ENCODE measurements at regions not wholly inside any gene's neighbourhood (a gene's known extent, or its start where the extent isn't known, plus 50 kb on each side); places are given as distances from the start of the nearest gene placed in this dataset.

DNA sequence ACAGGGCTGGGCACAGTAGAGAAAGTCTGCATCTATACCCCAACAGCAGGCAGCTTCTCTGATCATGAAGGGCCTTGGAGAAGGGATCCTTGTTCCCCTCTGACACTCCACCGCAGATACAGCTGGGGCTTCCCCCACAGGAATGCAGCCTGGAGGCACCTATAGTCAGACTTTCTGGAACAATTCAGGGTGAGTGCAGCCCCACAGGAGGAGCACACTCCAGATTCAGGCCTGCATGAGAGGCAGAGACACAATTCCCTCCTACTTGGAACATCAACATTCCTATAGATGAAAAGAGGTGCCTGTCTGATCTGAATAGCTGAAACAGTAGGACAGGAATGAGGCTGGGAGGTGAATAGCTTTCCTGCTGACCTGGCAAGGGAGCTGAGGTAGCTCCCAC lies 1298.0 kb upstream of the CNTN5 start:
- no peaks in the 10 kb centered on the region for H3K4me1 Mint-ChIP-seq (ENCODE audit: unreplicated experiment)
- no peak for DNase-seq (ENCODE audit: low spot score)
- no peaks in the 10 kb centered on the region for H3K9me3 Mint-ChIP-seq (ENCODE audit: unreplicated experiment)
- no peaks in the 10 kb centered on the region for H3K36me3 Mint-ChIP-seq (ENCODE audit: low read depth, unreplicated experiment)
- no peak overlapping the region for H3K4me3 Mint-ChIP-seq (ENCODE audit: unreplicated experiment)
- H3K27ac Mint-ChIP-seq (ENCODE audit: unreplicated experiment): no peak overlapping the region
- no peak for TF ChIP-seq CTCF (IDR thresholded peaks at IDR 0.05; ENCODE audit: unreplicated experiment)
- no peaks in the 10 kb centered on the region for H3K27me3 Mint-ChIP-seq (ENCODE audit: unreplicated experiment)

DNA sequence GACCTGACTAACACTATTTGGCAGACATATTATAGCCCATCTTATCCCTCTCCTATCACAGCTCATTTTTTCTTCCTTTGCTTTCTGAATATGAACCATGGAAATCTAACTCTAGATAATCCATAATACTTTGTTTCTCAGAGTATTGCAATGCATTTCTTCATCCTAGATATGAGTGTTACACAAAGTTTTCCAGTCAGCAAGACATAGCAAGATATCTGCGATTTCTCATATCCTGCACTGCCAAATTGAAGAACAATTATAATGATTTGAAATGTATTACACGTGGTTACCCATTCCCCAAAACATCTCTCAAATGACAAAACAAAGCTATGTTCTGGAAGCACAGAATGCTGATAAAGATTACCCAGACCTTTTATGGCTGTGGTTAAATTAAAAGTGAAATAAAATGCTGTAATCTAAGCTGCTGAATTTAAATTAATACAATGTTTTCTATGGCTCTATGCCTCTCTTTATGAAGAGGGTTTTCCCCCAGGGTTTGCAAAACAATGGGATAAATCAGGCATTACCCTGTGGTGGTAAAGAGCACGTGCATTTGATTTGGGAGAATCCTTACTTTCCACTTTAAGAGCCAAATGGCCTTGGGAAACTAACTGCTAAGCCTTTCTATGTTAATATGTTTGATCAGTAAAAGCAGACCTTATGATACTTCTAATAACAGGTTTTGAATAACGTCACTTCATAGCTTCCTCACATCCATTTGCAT lies 1291.0 kb upstream of the CNTN5 start:
- DNase-seq (ENCODE audit: low spot score): no peak

DNA sequence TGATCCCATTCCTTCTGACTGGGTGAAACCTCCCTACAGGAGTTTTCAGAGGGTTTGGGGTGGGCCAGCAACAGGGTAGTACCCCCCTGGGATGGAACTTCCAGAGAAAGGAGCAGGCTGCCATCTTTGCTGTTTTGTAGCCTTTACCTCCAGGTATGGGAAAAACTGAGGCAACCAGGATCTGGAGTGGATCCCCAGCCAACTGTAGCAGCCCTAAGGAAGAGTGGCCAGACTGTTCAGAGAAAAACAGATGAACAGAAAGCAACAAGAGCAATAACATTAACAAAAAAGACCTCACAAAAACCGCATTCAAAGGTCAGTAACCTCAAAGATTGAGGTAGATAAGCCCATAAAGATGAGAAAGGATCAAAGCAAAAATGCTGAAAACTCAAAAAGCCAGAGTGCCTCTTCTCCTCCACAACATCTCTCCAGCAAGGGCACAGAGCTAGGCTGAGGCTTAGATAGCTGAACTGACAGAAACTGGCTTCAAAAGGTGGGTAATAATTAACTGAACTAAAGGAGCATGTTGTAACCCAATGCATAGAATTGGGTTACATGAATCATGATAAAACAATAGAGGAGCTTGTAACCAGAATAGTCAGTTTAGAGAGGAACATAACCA lies 1288.6 kb upstream of the CNTN5 start:
- H3K4me3 Mint-ChIP-seq (ENCODE audit: unreplicated experiment): no peak overlapping the region
- H3K36me3 Mint-ChIP-seq (ENCODE audit: low read depth, unreplicated experiment): no peaks in the 10 kb centered on the region
- no peaks in the 10 kb centered on the region for H3K9me3 Mint-ChIP-seq (ENCODE audit: unreplicated experiment)
- H3K27ac Mint-ChIP-seq (ENCODE audit: unreplicated experiment): no peak overlapping the region
- no peak for TF ChIP-seq CTCF (IDR thresholded peaks at IDR 0.05; ENCODE audit: unreplicated experiment)
- no peaks in the 10 kb centered on the region for H3K4me1 Mint-ChIP-seq (ENCODE audit: unreplicated experiment)
- DNase-seq (ENCODE audit: low spot score): no peak
- no peaks in the 10 kb centered on the region for H3K27me3 Mint-ChIP-seq (ENCODE audit: unreplicated experiment)

More for the DNA sequence above, 1291.0 kb upstream of the CNTN5 start:
- no peaks in the 10 kb centered on the region for H3K36me3 Mint-ChIP-seq (ENCODE audit: low read depth, unreplicated experiment)
- no peak for TF ChIP-seq CTCF (IDR thresholded peaks at IDR 0.05; ENCODE audit: unreplicated experiment)
- H3K27me3 Mint-ChIP-seq (ENCODE audit: unreplicated experiment): no peaks in the 10 kb centered on the region
- no peaks in the 10 kb centered on the region for H3K9me3 Mint-ChIP-seq (ENCODE audit: unreplicated experiment)
- H3K4me3 Mint-ChIP-seq (ENCODE audit: unreplicated experiment): no peak overlapping the region
- H3K27ac Mint-ChIP-seq (ENCODE audit: unreplicated experiment): no peak overlapping the region
- no peaks in the 10 kb centered on the region for H3K4me1 Mint-ChIP-seq (ENCODE audit: unreplicated experiment)

DNA sequence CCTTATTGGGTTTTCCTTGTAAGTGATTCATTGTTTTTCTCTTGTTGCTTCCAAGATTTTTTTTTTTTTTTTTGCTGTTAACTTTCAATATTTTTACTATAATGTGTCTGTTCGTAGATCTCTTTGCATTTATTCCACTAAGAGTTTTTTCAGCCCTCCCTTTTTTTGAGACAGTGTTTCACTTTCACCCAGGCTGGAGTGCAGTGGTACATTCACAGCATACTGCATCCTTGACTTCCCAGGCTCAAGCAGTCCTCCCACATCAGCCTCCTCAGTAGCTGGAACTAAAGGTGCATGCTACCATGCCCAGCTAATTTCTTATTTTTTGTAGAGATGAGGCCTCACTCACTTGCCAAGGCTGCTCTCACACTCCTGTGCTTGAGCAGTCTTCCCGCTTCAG lies 1282.0 kb upstream of the CNTN5 start:
- no peak overlapping the region for H3K4me3 Mint-ChIP-seq (ENCODE audit: unreplicated experiment)
- H3K36me3 Mint-ChIP-seq (ENCODE audit: low read depth, unreplicated experiment): peaks cover 3% of the 10 kb centered on the region
- no peaks in the 10 kb centered on the region for H3K9me3 Mint-ChIP-seq (ENCODE audit: unreplicated experiment)
- TF ChIP-seq CTCF (IDR thresholded peaks at IDR 0.05; ENCODE audit: unreplicated experiment): no peak
- no peaks in the 10 kb centered on the region for H3K27me3 Mint-ChIP-seq (ENCODE audit: unreplicated experiment)
- H3K27ac Mint-ChIP-seq (ENCODE audit: unreplicated experiment): no peak overlapping the region
- no peak for DNase-seq (ENCODE audit: low spot score)
- peaks cover 8% of the 10 kb centered on the region for H3K4me1 Mint-ChIP-seq (ENCODE audit: unreplicated experiment)
